ENCODE measurements at regions not wholly inside any gene's neighbourhood (a gene's known extent, or its start where the extent isn't known, plus 50 kb on each side); places are given as distances from the start of the nearest gene placed in this dataset.

DNA sequence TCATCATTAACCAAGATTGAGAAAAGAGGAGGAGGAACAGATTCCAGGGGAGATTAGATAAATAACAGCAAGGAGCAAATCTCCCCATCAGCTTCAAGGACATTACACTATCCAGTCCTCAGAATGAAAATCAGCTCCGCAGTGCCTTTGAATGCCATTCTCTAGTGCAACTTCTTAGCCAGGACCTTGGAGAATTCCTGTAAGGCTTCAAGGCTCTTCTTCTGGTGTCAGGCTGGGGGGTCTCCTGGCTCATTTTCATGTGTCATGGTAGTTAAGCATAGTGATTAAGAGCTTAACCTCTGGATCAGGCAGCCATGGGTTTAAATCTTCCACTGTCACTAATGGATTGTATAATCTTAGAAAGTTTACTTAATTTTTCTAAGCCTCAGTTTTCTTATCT lies 137.3 kb upstream of the CCL2 start:
- DNase-seq: no peak

DNA sequence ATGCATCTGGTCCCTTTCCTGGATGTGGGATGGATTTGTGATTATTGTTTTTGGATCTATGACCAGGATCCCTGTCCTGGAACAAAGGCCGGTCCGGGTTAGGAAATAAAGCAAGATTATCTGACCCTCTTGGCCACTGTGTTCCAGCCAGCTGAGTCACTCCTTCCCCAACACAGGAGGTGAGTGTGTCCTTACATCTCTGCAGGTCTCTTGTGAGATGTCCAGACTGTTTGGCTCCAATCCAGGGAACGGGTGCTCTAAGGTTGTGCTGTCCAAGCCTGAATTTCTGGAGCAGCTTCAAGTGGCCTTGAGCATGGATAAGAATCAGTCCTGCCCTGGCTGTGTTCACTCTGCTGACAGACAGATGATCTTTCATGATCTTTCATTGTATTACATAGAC lies 136.5 kb upstream of the CCL2 start:
- DNase-seq: no peak

DNA sequence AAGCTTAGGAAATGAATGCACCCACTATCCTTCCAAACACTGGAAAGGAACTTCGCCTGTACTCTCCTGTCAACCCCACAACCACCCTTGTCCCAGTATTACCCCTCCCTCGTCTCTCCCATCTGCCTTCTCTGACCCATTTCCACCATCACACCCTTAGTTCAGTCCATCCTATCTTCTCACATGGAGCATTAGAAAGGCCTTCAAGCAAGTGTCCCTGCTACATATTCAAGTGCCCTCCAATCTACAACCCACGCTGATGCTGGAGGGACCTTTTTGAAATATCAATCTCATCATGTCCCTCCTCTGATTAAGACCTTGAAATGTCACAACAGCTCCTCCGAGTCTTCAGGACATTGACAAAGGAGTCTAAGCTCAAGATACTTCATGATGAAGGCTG lies 133.8 kb upstream of the CCL2 start:
- no peak for DNase-seq

GRCh38 chr17:34122515-34122914 lies 132.6 kb upstream of the CCL2 start:
- no peak for DNase-seq

DNA sequence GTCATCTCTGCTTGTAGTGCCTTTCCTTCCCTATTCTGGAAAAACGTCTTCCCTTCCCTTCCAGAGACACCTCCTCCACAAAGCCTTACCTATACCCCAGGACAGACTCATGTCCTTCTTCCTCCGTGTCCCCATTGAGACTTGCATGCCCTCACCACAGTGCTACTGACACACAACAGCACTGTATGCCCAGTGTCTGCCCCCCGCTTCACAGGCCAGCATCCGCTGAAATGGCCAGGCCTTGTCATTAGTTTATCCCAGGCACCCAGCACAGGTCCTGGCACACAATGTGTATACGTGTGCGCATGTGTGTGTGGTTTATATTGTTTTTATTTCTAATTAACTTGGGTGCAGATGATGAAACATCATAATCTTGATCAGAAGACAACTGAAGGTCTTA lies 130.1 kb upstream of the CCL2 start:
- DNase-seq: no peak

DNA sequence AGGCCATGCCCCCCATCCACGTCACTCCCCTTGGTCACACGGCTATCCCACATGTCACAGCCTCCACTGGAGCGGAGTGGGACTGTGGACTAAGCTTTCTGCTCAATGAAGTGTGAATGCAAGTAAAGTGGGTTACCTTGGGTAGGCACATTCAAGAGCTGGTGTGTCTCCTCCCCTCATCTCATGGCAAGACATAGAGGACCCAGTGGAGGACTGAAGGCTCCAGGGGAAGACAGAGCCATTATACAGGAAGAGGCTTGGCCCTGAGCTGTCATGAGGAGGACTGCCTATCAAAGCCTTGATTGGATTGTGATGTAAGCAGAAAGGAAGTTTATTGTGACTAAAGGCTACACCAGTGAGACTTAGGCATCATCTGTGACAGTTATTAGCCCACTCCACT lies 129.2 kb upstream of the CCL2 start:
- no peak for DNase-seq

GRCh38 chr17:34126496-34126895 lies 128.6 kb upstream of the CCL2 start:
- no peak for DNase-seq

DNA sequence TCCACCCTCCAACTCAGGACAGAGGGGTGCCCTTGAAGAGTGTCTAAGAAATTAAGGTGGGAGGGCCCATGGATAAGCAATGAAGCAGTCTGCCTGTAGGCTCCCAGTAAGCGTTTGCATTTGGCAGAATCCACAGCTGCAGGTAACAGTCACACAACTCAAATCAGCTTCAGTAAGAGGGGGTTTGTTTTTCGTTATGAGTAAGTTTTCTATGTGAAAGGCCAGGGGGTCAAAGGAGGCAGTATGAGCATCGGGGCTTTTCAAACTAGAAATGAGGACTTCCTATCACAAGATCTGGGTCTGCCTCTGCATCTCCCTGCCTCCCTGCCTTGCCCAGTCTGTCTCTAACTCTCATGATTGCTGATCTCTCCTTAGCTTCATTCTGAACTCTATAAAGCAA lies 128.1 kb upstream of the CCL2 start:
- no peak for DNase-seq

GRCh38 chr17:34130544-34130943 lies 124.5 kb upstream of the CCL2 start:
- no peak for DNase-seq

GRCh38 chr17:34131386-34131785 lies 123.7 kb upstream of the CCL2 start:
- no peak for DNase-seq

DNA sequence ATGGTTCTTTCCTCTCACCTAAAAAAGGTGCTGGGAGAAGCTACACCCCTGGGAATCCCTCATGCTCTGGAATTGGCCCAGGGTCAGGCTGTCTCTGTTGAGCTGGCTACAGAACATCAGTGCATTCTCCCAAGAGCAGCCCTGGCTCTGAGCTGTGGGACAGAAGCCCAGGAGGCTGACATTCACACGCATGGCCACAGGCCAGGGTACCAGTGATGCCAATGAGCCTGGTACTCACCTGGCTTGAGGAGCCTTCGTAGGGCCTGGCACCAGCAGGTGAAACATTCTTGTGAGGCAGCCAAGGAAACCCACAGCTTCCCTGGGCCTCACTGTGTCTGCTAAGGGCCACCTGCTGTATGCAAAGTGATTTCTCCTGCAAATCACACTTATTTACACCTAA lies 121.7 kb upstream of the CCL2 start:
- no peak for DNase-seq

GRCh38 chr17:34135841-34136240 lies 119.2 kb upstream of the CCL2 start:
- no peak for DNase-seq

DNA sequence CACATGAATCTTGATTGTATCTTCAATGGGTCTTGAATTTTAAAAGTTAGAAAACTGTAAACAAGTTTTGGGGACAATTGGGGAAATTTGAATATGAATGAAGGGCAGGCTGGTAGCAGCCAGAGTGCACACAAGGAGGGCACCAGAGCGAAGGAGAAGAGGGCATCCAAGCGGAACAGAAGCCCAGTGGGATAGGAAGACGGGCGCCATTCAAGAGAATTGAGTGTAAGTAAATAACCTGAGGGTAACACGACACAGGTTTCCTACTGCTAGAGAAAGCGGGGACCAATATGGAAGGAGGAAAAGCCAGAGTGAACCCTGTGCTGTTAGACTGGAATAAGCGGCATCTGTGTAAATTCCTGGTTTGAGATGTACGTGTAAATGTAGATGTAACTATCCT lies 115.1 kb upstream of the CCL2 start:
- DNase-seq: no peak

DNA sequence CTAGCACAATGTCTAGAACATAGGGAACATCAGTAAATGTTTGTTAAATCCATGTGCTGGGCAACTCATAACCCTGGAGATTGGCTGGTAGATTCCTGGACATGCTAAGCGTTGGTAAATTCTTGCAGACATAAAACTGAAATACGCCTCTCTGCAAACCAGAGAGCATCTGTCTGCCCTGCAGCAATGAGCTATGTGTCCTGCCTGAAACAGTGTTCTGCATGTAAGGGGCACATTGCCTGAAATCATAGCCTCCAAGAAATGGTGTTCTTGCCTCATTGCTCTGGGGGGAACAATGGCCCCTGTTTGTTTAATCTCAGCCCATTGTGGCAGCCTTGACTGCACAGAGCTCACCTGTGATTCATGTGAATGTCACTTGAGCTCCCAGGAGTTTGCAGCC lies 113.5 kb upstream of the CCL2 start:
- DNase-seq: no peak

DNA sequence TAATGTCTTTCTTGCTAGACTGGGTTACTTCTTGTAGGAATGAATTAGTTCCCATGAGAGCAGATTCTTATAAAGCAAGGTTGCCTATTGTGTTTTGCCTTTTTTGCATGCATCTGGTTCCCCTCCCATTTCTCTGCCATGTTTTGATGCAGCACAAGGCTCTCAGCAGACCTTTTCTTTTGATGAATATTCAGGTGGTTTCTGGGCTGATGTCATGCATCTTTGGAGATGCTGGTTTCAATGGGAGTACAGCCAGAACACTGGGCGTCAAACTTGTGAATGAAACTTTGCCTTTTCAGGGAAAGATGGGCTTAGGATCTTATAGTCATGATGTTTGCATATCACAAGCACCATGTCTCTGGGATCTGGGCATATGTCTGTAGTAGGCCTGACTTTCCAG lies 111.7 kb upstream of the CCL2 start:
- DNase-seq: no peak

DNA sequence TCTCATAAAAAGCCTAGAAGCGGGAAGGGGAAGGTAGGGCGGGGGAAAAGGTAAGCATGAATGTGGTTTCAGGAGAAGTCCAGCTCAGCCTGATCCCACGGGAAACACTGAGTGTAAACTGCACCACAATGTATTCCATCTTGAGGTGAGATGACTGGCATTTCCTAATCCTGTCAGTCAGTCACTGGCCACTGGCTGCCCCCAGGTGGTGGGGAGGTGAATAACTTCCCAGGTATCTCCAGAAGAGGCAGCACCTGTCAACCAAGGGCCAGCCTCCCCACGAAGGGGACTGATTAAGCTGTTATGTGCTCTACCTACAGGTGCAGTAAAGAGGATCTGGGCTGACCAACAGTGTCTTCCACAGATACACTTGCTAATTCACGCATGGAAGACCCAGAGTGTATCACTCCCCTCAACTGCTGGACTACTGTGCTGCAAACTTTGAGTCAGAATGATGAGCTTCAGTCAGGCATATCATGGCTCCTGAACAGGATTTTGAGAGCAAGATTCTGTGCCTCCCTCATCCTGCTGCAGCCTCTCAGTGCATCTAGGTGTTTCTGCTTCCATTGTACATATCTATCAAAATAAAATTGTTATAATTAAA lies 108.5 kb upstream of the CCL2 start:
- DNase-seq: peak; percentile 44

GRCh38 chr17:34151102-34151501 lies 104.0 kb upstream of the CCL2 start:
- DNase-seq: no peak

DNA sequence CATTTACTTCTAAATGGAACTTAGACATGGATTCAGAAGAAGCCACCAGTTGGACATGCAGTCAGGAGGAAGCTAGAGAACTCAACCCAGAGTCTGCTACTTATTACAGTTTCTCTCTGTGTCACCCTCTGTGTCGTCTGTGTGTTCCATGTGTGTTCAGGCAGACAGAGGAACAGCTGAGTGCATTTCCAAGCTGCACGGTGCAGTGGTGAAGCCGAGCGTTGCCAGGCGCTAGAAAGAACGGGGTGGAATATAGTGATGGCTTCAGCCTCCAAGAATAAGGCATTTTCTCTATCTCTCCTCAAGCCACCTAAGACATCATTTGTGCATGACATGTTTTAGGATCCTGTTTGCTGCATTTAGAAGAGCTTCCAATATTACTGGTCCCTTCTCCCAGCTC lies 101.1 kb upstream of the CCL2 start:
- DNase-seq: no peak

DNA sequence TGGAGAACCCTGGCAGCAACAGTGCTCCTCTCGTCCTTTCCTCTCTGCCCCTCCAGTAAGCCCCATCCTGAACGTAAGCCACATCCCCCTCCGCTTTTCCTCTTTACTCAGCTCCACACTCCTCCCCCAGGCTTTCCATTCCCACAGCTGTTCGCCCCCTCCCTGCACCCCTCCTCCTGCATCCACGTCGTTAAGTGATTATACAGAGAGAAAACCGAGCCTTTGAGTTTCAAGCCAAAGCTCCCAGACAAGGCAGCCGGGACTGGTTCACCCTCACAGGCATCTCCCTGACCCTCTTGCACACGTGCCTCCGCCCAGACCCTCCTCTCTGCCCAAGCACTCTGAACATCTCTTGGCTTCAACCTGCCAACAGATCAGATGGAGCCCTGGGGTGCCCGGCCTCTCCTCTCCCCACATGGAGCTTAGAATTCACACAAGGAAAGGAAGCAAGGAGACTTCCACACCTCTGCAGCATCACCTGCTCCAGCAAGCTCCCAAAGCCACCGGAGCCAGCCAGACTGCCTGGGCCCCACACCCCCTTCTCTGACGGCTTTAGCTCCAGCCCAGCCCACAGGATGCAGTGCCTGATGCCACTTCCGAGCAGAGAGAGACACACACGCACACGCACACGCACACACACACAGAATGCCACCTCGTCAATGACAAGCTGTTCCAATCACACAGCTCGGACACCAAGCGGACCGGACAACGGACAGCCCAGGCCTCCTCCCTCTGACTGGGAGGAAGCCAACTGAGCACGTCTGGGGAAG lies 99.9 kb upstream of the CCL2 start:
- DNase-seq: no peak

GRCh38 chr17:34155947-34156346 lies 99.1 kb upstream of the CCL2 start:
- no peak for DNase-seq

- DNase-seq: no peak
These were observed 98.7 kb upstream of the CCL2 start for GRCh38 chr17:34156401-34156740.

DNA sequence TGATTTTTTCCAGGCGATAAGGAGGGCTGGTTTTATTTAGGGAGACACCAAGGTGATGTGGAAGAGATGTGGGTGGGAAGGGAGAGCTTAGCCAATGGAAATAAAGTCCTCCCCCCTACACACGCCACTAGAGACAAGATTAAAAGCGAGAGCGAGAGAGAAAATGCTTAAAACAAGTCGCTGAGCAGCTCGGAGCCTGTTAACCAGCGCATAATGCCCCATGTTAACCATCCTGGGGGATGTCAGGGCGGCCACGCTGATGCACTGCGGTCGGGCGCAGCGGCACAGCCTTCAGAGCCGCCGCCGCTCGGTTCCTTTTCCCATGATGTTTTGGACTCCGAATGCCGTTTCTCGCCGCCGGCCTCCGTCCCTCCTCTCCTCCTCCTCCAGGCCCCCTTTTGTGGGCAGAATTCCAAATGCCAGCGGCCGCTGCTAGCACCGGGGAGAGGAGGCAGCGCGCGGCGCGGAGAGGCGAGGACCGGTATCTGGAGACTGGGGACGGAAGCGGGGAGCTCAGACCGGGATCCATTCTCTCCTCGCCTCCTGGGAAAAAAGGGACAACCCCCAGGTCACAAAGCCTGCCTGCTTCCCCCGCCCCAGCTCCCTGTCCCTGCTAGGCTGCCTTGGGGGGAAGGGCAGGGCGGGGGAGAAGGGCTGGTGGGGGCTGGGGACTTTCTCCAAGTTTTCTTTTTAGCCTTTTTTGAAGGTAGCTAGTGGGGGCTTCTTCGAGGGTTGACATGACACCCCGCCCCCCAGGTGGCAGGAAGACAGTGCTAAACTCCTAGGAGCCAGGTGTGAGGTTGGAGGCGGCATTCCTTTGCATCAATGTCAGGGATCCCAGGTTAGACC lies 98.1 kb upstream of the CCL2 start:
- no peak for DNase-seq

- no peak for DNase-seq
These were observed 93.4 kb upstream of the CCL2 start for GRCh38 chr17:34161690-34162089.

DNA sequence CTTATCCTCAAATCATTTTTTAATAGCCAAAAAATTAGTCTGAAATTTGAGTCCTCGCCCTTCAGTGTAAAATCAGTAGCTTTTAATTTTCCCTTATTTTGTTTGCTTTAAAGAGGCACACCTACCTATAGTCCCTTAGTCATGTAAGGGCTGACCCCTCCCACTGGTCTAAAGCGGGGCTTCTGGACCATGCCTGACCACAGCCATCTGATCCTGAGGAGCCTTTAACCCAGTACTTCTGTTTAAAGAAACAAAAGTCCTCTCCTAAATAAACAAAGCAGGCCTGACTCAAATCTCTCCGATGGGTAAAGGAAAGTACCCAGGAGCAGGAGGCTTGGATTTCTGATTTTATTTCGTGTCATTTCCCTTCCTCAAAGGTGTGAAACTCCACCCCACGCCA lies 92.0 kb upstream of the CCL2 start:
- DNase-seq: no peak

Measured in stimulated activated CD4-positive, alpha-beta T cell treated with anti-CD3 and anti-CD28 coated beads, Interleukin-4, amount 100 ng/mL, for 1 hour (primary cell).